Prostate gland (tissue), 2 donors: ENCODE measurements at regions not wholly inside any gene's neighbourhood (a gene's known extent, or its start where the extent isn't known, plus 50 kb on each side); places are given as distances from the start of the nearest gene placed in this dataset.

ENCODE experiments used
- POLR2AphosphoS5 ChIP-seq: sonication (generic); formaldehyde crosslinking; IDR thresholded peaks from one replicate; pipeline ENCODE4 v1.6.1; 2017; ENCODE audit warnings: antibody characterized with exemption
- TF ChIP-seq, protein P1 (sequence below), 4 experiments: fragments of 200-600 bp in 2 of 4; fragments of 450-650 bp in 2 of 4; sonication (generic) in 2 of 4; IDR thresholded peaks; 1 replicate in 3 of 4; 2 replicates in 1 of 4; pipeline ENCODE4 v1.5.1; 2016 to 2019; ENCODE audit warnings: antibody characterized with exemption in 4 of 4, mild to moderate bottlenecking in 2 of 4, moderate library complexity in 2 of 4

- TF ChIP-seq, protein P1, sequence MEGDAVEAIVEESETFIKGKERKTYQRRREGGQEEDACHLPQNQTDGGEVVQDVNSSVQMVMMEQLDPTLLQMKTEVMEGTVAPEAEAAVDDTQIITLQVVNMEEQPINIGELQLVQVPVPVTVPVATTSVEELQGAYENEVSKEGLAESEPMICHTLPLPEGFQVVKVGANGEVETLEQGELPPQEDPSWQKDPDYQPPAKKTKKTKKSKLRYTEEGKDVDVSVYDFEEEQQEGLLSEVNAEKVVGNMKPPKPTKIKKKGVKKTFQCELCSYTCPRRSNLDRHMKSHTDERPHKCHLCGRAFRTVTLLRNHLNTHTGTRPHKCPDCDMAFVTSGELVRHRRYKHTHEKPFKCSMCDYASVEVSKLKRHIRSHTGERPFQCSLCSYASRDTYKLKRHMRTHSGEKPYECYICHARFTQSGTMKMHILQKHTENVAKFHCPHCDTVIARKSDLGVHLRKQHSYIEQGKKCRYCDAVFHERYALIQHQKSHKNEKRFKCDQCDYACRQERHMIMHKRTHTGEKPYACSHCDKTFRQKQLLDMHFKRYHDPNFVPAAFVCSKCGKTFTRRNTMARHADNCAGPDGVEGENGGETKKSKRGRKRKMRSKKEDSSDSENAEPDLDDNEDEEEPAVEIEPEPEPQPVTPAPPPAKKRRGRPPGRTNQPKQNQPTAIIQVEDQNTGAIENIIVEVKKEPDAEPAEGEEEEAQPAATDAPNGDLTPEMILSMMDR (IDR thresholded peaks at IDR 0.05) = no peak
- no peak for TF ChIP-seq POLR2AphosphoS5
Observed at GRCh38 chr4:22196551-22196950, 248.0 kb upstream of the KCNIP4 start.
